GM18867 (cell line): ENCODE measurements at regions not wholly inside any gene's neighbourhood (a gene's known extent, or its start where the extent isn't known, plus 50 kb on each side); places are given as distances from the start of the nearest gene placed in this dataset.

ENCODE experiments used
- ATAC-seq: cut with Tn5 transposase; IDR thresholded peaks from one replicate; pipeline ENCODE4 v1.9.1; 2021; ENCODE audit warnings: mild to moderate bottlenecking, moderate library complexity; ENCODE audit not compliant: unreplicated experiment

GRCh38 chr4:53920883-53921282, 143.5 kb downstream of the CHIC2 start:
- no peak for ATAC-seq

GRCh38 chr4:53920116-53920515, 144.3 kb downstream of the CHIC2 start:
- no peak for ATAC-seq

- ATAC-seq: no peak
These were observed 144.9 kb downstream of the CHIC2 start for GRCh38 chr4:53919535-53919934.

- ATAC-seq: no peak
These were observed 146.7 kb downstream of the CHIC2 start for GRCh38 chr4:53917729-53918128.

GRCh38 chr4:53916431-53916889, 147.9 kb downstream of the CHIC2 start:
- ATAC-seq: no peak

- no peak for ATAC-seq
These were observed 149.9 kb downstream of the CHIC2 start for GRCh38 chr4:53914313-53915016.

GRCh38 chr4:53913771-53914170, 150.6 kb downstream of the CHIC2 start:
- ATAC-seq: no peak

GRCh38 chr4:53912766-53913497, 151.5 kb downstream of the CHIC2 start:
- no peak for ATAC-seq

GRCh38 chr4:53908661-53909078, 155.7 kb downstream of the CHIC2 start:
- ATAC-seq: no peak

- ATAC-seq: no peak
These were observed 156.6 kb downstream of the CHIC2 start for GRCh38 chr4:53907772-53908171.

GRCh38 chr4:53906606-53907190, 157.7 kb downstream of the CHIC2 start:
- ATAC-seq: no peak

- ATAC-seq: peak; percentile 73
These were observed 158.4 kb downstream of the CHIC2 start for GRCh38 chr4:53905941-53906377.

GRCh38 chr4:53905276-53905940, 159.0 kb downstream of the CHIC2 start:
- no peak for ATAC-seq

- no peak for ATAC-seq
These were observed 161.6 kb downstream of the CHIC2 start for GRCh38 chr4:53902786-53903185.

GRCh38 chr4:53900271-53900649, 164.1 kb downstream of the CHIC2 start:
- no peak for ATAC-seq

GRCh38 chr4:53899586-53900270, 164.7 kb downstream of the CHIC2 start:
- ATAC-seq: no peak

- no peak for ATAC-seq
These were observed 169.3 kb downstream of the CHIC2 start for GRCh38 chr4:53895137-53895536.

GRCh38 chr4:53890461-53890860, 173.9 kb downstream of the CHIC2 start:
- no peak for ATAC-seq

GRCh38 chr4:53889326-53890055, 174.9 kb downstream of the CHIC2 start:
- no peak for ATAC-seq

GRCh38 chr4:53886090-53886489, 178.3 kb downstream of the CHIC2 start:
- no peak for ATAC-seq
